Mesenteric fat pad (tissue), 1 donor: ENCODE measurements at regions not wholly inside any gene's neighbourhood (a gene's known extent, or its start where the extent isn't known, plus 50 kb on each side); places are given as distances from the start of the nearest gene placed in this dataset.
"Not testable (repeated sequence)": the region's sequence is repeated elsewhere in the genome, so short reads cannot be mapped to it uniquely, and the experiment has no call there.

Experiments
- DNase-seq: peaks from one replicate; pipeline ENCODE4 v3.0.0-alpha.2; 2020; ENCODE audit warnings: low spot score
- donor health status: DM: yes; HTN: yes; CAD: no.

- DNase-seq = no peak
These were observed 137.6 kb upstream of the DAPK1 start for GRCh38 chr9:87359958-87360601.

GRCh38 chr9:87370049-87370685, 127.5 kb upstream of the DAPK1 start:
- DNase-seq = no peak

- DNase-seq = no peak
These were observed 125.8 kb upstream of the DAPK1 start for GRCh38 chr9:87371795-87372355.

DNA sequence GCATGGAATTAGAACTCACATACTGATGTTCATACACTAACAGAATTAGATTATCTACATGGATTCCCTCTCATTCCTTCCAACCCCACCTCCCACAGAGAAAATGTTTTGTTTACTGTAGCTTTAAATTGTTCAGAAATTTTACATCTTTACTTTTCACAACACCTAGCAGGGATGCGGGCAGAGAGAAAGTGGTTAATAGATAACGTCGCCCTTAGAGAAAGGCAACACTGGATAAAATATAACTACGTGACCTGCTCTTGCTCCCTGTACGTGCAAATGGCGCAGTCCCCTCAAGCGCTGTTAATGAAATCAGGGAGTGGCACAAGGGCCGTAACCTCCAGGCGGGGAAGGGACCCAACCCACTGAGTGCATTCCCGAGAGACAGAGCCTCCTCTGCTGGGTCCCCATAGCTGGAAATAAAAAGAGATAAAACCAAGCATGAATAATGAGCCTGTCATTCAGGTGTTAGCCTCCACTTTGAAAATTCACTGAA, 125.3 kb upstream of the DAPK1 start:
- no peak for DNase-seq

GRCh38 chr9:87374023-87374919, 123.4 kb upstream of the DAPK1 start:
- DNase-seq = not testable (repeated sequence)

GRCh38 chr9:87375397-87376073, 122.1 kb upstream of the DAPK1 start:
- no peak for DNase-seq

- DNase-seq = no peak
These were observed 119.0 kb upstream of the DAPK1 start for GRCh38 chr9:87378676-87379075.

DNA sequence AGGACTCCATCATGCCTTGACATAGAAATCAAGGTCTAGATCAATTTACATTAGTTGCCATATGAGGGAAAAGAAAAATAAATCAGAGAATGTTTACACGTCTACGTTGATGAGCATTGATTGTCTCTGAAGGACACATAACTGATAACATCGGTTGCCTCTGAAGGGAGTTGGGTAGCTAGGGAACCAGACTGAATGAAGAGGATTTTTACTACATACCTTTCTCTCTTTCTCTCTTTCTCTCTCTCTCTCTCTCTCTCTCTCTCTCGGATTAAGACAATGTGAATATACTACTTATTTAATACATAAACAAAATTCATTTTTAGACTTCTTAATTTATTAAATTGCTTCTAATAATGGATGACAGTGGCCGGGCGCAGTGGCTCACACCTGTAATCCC, 118.4 kb upstream of the DAPK1 start:
- no peak for DNase-seq

DNA sequence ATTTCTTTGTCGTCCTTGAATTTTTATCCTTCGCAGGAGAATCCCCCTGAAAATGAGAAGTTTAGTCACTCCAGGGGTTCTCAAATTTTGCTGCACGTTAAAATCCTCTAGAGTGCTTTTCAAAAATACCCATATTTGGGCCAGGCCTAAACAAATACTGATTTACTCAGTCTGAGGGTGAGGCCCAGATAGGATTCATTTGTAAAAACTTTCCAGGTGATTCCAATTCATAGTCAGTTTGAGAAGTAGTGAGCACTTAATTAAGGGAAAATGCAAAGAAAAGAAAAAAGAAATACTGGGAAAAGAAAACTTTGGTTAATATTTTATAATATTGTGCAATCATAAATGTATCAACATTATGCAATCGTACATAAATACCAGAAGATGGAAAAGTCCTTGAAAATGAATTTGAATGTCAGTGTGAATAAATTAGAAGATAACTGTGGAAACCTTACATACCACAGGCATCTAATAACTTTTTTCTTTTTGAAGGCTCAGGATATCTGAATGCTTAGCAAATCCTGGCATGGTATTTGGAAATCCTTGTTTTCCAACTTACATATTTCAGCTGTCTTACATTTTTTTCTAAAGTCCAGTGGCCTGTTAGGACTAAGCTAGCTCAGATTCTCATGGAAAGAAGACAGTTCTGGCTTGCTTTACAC, 116.5 kb upstream of the DAPK1 start:
- no peak for DNase-seq

DNA sequence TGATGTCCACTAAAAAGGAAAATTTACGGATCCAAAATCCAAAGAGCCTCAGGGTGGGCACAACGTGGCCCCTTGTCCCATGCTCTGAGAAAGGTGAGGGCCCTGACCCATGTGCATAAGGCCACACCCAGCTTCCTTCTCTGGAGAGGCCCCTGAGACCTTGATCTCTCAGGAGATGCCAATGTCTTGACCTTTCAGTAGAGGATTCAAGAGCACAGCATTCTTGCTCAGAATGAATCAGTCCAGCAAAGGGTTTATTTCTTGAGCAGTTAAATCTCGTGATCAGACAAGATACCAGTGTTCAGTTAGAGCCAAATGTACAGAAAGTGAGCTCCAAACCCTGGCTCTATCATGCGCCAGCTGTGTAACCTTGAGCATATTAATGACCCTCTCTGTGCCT, 115.9 kb upstream of the DAPK1 start:
- no peak for DNase-seq

DNA sequence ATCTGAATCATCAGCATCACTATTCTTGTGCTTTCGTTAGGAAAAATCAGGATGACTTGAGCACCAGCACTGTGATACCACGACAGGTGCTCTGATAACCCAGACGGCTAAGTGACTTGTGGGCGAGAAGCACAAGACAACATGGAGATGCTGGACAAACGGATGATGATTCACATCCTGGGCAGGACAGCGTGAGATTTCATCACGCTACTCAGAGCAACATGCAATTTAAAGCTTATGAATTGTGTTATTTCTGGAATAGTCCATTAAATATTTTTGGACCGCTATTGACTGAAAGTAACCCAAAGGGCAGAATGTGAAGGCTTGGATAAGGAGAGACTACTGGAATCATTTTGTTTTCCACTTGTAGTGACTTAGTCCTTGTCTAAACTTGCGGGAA, 114.8 kb upstream of the DAPK1 start:
- no peak for DNase-seq

DNA sequence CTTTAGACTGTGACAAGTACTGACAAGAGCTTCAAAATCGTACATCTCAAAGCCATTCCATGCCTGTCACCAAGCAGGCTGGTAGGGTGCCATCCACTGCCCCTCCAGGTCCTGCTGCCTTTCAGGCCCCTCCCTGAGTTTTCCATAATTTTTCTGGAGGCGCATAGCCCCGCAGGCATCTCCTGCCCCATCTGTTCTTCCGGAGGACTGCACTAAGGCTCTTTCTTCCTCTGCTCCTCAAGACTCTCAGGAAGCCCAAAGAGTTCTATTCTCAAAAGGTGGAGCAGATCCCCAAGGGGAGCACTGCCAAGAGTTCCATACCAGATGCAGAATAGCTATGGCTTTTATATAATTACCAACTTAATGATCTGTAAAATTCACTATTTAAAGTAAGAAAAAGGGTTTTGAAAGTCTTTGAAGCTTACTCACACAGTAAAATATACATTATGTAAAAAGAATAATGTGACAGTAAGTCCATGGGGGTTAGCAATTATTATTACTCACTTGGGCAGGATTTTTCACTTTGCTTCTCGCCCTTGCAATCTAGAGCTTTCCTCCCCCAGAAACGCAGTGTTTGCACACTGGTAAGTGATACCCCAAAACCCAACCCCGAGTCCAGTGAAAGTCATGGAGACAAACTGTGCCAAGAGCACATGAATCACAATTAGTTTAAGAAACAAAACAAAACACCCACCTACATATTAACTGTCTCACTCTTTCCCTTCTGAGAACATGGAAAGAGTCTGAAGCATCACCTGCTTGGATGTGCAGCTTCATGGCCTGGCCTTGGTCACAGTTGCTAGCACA, 114.1 kb upstream of the DAPK1 start:
- DNase-seq = no peak

DNA sequence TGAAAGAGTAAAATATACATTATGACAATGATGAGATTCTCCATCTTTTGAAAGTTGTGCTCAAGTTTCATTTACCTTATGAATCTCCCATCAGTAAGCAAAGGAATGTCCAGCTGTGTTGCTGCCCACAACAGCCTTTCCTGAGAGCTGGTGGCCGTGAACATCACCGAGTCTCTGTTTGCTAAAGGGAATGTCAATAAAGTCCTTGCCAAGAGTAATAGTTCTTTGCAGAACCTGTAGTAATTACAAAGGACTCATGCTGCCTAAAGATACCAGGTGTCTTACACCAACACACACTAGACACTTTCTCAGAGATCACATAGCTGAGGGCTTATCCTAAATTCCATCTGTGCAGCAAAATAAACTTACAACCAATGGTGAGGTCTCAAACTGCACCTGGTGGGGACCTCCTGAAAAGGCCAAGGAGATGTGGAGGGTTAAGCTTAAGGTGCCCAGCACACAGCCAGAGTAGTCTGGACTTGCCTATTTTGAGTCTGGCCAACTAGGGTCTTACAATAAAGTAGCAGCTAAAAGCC, 111.1 kb upstream of the DAPK1 start:
- DNase-seq = no peak

DNA sequence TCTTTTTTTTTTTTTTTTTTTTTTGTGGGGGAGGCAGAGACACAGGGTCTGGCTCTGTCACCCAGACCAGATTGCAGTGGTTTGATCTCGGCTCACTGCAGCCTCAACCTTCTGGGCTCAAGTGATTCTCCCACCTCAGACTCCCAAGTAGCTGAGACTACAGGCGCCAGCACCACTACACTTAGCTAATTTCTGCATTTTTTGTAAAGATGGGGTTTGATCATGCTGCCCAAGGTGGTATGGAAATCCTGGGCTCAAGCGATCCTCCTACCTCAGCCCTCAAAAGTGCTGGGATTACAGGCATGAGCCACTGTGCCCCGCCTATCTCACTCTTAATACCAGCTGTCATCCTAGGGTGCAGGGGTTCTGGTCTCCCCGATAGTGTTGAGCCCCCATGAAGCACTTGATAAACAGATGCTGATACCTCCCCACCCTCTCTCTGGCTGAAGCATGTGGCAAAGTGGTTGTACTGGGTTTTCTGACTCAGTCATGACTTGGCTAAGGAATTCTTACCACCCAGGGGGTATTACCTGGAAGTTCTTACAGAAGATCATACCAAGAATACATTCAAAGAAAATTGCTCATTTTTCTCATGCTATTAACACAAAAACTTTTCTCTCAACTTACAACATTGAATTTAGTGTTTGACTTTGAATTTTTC, 110.2 kb upstream of the DAPK1 start:
- DNase-seq = no peak

GRCh38 chr9:87388708-87389107, 109.0 kb upstream of the DAPK1 start:
- not testable (repeated sequence) for DNase-seq

DNA sequence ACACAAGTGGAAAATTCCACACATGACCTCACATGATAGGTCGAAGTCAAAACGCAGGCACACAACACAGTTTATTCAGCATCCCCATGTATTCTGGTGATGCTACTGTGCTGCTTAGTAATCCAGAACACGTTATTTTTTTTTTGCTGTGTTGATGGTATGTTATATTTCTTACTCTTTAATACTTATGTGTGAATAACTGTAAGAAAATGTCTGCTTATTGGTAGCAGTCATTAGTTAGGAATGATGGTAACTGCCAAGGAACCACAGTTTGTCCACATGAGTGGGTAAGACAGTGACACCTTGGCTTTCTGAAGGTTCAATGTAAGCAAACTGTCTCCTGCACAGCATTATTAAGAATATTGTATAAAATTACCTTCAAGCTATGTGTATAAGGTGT, 107.7 kb upstream of the DAPK1 start:
- DNase-seq = no peak

DNA sequence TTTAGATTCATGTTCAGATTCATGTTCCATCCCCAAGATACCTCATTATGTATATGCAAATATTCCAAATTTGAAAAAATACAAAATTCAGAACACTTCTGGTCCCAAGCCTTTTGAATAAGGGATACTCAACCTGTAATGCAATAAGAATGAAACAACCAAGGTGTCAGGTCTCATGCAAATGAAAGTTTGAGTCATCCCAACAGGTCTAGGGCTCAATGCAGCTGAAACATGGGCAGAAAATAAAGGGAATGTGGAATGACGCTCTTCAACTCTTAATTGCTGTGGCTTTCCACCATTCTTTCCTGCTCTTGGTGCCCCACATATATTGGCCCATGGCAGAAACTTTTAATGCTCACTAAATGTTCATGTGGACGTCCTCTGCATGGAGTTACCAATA, 107.3 kb upstream of the DAPK1 start:
- DNase-seq = no peak

DNA sequence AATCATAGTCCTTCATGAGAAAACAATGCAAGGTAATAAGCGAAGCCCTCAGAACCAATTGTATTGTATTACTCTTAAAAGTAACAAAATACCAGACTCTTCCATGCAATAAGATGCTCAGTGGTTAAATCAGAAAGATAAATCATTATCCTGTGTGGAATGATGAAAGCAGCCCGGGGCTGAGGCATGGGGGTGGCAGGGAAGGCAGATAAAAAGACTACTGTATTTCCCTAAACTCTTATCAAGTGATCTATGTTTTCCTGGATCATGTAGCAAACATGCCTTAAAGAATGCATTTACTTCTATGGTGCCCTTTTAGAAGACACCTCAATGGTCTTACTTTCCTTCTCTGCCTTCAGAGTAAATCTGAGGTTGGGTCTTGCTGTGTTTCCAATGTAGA, 105.6 kb upstream of the DAPK1 start:
- DNase-seq = no peak

DNA sequence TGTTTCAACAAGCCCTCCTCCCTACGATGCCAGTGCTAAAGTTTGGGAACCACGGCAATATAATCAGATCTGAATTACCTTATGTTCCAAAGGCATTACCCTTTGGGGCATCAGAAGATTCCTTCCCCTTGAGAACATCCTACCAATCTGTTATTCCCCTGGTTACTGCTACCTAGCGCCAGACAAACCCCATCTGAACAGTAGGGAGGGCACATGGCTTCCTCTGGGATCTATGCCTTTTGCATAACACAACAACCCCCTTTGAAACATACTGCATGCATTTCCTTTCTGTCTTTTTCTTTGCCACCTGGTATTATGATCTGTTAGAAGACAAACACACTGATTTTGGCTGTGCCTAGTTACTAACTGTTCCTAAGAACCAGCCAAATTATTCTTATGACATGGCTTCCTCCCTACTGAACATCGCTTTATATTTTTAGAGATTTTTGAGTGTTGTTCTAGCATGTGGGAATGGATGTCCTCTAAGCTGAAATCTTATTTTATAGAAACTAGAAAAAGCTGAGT, 103.9 kb upstream of the DAPK1 start:
- DNase-seq = no peak
